Right renal pelvis (tissue), 4 donors: ENCODE measurements at regions not wholly inside any gene's neighbourhood (a gene's known extent, or its start where the extent isn't known, plus 50 kb on each side); places are given as distances from the start of the nearest gene placed in this dataset.
A peak's percentile ranks its signal among the peaks of the same experiment; 100 is the strongest.

ENCODE experiments used
- DNase-seq, 4 donors: peaks; one replicate each; pipeline ENCODE4 v3.0.0-alpha.2; 2013; ENCODE audit warnings: low read depth in 4 of 4, low spot score in 3 of 4, missing footprints in 1 of 4

DNA sequence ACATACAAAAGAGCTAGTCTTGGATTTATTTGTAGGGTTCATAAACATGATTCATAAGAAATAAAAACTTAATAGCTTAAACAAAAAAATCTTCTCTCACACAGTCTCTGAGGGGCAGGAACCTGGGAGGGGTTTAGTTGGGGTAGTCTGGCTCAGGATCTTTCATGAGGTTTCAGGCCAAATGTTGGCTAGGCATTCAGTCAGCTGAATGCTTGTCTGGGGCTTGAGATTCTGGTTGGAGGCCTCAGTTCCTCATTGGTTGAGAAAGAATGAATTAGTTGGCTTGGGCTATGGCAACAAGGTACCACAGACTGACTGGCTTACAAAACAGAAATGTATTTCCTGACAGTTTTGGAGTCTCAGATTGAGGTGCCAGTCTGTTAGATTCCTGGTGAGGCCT lies 74.3 kb downstream of the ANKRD7 start:
- DNase-seq, result no peak

GRCh38 chr7:118300177-118300576 lies 75.7 kb downstream of the ANKRD7 start:
- DNase-seq, result no peak

DNA sequence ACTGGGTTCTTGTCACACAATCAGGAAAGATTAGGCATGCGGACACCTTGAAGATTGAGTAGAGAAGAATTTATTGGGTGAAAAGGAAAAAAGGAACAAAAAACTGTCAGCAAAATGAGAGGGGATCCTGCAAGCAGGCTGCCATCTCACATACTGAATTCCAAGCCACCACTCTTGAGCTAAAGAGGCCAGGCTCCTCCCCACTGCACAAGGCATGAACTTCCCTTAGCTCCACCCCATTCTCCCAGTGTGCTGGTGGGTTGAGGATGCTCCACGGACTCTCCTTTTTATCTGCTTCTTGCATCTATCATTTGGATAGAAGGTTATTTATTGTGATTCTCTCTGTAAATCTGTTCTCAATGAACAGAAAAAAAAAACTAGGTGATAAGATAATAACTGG lies 79.6 kb downstream of the ANKRD7 start:
- no peak for DNase-seq

DNA sequence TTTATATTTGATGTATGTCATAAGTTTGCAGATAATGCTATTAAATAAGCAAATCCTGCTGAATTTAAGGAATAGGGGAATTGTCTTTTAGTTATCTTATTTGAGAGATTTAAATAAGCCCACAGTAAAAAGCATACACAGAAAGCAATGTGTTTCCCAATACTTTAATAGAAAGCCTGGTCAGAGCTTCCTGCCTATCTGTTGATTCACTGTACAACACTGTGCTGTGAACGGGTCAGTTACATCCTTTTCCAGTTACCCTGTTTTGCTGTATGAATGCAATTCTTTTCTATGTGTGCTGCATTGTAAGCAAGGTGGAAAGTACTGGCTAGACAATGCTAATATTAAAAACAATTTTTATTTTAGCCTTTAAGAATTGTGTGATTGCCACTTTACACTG lies 81.2 kb downstream of the ANKRD7 start:
- no peak for DNase-seq

- no peak for DNase-seq
Observed at GRCh38 chr7:118306771-118307170, 82.3 kb downstream of the ANKRD7 start.

DNA sequence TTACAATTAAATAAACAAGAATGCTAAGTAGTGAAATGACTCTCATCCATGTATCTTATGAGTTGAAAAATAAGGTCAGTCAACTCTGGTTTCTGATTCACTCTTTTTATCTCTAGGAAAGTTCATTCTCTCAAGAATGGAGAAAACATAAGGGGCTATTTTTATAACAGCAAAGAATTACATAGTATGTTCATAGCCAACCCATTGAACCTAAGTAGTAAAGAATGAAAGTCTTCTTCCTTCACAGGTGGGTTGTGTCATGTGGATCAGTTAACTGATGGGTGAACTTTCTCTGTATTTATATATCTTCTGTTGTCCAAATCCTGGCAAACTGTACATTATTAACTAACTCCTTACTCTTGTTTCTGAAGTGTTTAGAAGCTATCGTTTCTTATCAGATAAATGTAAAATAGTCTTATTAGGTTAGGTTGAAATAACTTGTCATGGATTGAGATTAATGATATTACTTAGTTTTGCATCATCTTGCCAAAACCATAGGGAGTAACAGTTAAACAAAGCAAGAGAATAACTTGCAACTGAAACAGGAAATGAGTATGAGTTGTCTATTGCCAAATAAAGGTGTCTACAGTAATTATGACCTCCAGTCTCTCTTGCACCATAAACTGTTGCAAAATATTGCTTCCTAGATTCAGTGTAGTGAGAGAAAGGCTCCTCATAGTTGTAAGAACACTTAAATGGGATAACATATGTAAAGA lies 86.8 kb downstream of the ANKRD7 start:
- no peak for DNase-seq

- no peak for DNase-seq
Observed at GRCh38 chr7:118312051-118312450, 87.5 kb downstream of the ANKRD7 start.

DNA sequence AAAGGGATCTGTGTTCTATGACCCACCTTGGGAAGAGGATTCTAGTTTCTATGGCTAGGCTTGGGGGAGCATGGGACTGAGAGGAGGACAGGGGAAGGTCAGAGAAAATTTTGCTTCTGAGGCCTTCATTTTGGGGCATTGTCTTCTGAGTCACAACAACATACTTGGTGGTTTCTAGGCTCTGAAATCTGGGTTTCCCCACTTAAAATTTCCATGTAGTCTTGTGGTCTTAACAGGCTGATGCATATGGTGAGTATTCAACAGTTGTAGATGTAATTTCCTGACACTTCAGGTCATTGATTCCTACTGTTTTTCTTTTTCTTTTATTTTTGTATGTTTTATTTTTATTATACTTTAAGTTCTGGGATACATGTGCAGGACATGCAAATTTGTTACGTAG lies 88.5 kb downstream of the ANKRD7 start:
- DNase-seq, result no peak

DNA sequence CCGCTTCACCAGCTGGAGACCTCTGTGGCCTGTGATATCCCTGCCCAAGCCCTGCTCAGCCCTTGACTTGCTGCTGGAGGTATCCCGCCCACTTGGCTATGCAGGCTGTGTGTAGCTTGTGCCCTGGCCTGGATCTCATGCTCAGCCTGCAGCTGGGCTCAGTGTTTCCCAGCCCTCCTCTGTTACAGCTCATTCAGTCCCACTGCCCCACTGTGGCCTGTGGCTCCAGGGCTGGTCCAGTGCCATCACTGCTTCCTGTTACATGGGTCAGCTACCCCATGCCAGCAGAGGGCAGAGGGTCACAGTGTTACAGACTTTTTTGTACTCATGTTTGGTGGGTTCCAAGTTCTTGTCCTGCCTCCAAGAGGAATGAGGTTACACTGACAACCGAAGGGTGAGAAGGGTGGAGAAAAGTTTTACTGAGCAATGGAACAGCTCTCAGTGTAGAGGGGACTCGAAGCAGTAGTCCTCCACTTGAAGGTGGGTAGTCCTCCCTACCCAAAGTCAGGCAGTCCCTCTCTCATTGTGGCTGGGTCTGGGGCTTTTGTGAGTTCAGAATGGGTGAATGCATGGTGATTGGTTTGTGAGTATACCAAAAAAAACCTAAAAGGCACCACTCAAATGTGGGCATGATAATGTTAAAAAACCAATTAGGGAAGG lies 100.4 kb downstream of the ANKRD7 start:
- no peak for DNase-seq

GRCh38 chr7:118325450-118325808 lies 100.9 kb downstream of the ANKRD7 start:
- DNase-seq, result no peak

GRCh38 chr7:118327174-118327573 lies 102.7 kb downstream of the ANKRD7 start:
- DNase-seq, result no peak

DNA sequence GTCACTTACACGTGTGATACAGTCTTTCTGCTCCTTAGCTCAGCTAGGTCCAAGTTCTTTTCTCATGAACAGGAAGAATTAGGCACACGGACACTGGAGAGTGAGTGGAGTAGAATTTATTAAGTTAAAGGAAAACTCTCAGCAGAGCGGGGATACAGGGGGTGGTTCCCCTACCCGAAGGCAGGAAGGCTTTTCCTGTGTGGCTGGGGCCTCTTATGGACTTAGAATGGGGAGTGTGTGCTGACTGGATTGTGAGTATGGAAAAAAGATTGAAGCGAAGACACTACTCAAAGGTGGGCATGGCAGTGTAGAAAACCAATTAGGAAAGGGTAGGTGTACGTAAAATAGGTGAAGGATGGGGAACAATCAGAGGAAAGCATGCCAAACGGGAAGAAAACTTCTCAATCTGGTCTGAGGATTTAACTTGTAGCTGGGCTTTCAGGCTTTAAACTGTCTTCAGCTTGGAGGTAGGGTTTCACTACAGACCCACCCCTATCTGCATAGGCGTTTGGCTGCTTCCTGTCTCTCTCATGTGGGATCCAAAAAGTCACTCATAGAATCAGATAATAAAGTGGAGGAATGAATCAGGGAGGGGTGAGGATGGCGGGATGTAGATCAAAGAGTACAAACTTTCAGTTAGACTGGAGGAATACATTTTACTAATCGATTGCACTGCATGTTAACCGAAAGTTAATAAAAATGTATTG lies 104.2 kb downstream of the ANKRD7 start:
- no peak for DNase-seq

- no peak for DNase-seq
Observed at GRCh38 chr7:118330388-118330787, 105.9 kb downstream of the ANKRD7 start.

DNA sequence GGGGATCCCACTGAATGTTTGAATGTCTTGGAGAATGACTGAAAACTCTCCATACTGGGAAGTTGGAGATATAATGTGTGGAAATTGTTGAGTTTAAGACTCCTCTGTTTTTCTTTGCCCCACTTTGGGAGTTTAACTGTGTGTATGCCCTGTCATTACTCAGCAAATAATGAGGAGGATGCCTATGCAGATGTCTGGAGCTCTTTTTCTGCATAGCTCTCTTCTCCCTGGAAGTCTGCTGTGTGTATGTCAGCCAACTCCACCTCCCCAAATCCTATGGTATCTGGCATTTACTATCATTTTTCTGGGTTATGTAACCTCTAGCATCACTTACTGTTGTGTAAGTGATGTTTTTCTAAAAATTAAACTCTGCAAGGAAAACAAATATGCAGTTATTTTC lies 122.2 kb downstream of the ANKRD7 start:
- DNase-seq, result no peak

GRCh38 chr7:118349604-118350003 lies 125.1 kb downstream of the ANKRD7 start:
- DNase-seq, result no peak

DNA sequence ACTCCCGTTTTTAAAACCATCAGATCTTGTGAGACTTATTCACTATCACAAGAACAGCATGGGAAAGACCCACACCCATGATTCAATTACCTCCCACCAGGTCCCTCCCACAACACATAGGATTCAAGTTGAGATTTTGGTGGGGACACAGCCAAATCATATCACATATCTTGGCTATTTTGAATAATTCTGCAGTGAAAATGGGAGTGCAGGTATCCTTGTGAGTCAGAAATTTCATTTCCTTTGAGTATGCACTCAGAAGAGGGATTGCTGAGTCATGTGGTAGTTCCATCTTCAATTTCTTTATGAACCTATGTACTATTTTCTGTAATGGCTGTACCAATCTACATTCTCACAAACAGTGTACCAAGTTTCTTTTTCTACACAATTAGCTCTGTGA lies 125.8 kb downstream of the ANKRD7 start:
- DNase-seq, result no peak

GRCh38 chr7:118352867-118353453 lies 128.5 kb downstream of the ANKRD7 start:
- peak in 2 of 4 donors; percentile 1 to 5 for DNase-seq

DNA sequence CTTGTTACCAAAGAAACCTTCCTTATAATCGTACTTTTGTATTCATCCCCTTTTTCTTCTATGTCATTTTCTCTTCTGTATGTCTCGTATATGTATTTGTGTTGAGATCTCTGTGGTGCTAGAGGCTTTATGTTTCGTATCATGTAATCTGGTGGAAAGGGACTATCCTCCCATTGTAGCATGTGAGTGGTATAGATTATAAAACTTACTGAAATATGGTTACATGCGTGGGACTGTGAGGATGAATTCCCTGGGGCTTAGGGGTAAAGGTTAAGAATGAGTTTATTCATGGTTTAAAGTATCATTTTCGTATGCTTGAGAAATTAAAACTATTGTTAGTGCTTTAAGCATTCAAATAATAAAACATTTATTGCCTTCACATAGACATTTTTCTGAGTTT lies 141.9 kb downstream of the ANKRD7 start:
- DNase-seq, result no peak

DNA sequence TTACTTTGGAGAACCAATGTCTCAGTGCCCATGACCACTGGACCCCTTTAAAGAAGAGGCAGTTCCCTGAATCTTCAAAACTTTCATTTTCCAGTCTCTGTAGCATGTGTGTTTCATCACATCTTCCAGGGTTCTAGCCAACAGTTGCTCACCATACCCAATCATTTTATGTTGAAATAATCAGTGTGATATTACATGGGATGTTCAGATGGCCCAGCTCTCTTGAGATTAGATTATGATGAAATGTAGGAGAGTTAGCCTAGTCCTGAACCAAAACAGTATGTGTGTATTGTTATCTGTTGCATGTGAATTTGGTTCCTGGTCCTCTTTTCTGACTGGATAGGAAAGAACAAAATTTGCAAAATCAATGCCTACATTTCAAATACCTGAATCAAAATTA lies 144.5 kb downstream of the ANKRD7 start:
- DNase-seq, result no peak

DNA sequence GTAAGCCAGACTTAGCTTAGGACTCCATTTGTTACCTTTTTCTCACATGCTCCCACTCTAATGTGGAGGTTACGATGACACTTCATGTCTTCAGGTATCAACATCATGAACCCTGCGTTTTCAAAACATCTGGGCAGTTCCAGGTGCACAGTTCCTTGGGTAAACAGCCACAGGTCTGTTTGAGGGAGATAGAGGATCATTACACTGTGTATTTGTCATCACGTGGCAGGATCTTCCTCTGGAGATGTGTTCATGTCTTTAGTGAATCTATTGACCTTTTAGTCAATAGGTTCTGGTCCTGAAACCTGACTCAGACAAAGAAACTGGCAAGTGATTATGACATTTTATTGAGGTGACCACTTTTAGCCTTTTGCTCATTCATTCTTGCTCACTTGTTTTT lies 145.5 kb downstream of the ANKRD7 start:
- no peak for DNase-seq

GRCh38 chr7:118372530-118372929 lies 148.0 kb downstream of the ANKRD7 start:
- no peak for DNase-seq

DNA sequence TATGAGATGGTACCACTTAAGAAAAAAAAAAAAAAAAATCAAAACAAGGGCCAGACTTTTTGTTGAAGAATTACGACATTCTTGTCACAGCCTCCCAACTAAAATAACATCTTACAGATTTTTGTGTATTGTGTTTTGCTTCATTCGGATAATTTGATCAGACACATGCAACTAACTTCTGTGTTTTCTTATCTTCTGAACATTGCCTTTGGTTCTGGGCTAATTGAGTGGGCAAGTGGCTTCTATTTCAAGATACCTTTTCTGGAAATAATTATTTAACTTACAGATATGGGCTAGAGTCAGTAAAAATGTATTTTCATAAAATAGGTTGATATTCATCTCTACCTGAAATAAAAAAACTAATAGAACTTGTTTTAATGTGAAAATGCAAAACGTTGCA lies 165.1 kb downstream of the ANKRD7 start:
- no peak for DNase-seq
